ENCODE measurements at regions not wholly inside any gene's neighbourhood (a gene's known extent, or its start where the extent isn't known, plus 50 kb on each side); places are given as distances from the start of the nearest gene placed in this dataset.

GRCh38 chr16:79543219-79543618 is 57.3 kb downstream of the MAF start:
- no peak overlapping the region for H3K4me3 ChIP-seq (ENCODE audit: low read length)
- DNase-seq (ENCODE audit: low read depth): no peak
- TF ChIP-seq CTCF (conservative IDR thresholded peaks at IDR 0.05; ENCODE audit: low read depth, low read length): no peak

GRCh38 chr16:79542237-79542774 is 58.2 kb downstream of the MAF start:
- no peak for TF ChIP-seq CTCF (conservative IDR thresholded peaks at IDR 0.05; ENCODE audit: low read depth, low read length)
- no peak for DNase-seq (ENCODE audit: low read depth)
- no peak overlapping the region for H3K4me3 ChIP-seq (ENCODE audit: low read length)

- DNase-seq (ENCODE audit: low read depth): no peak
- no peak for TF ChIP-seq CTCF (conservative IDR thresholded peaks at IDR 0.05; ENCODE audit: low read depth, low read length)
- H3K4me3 ChIP-seq (ENCODE audit: low read length): no peak overlapping the region
Observed at GRCh38 chr16:79540825-79541595, 59.5 kb downstream of the MAF start.

GRCh38 chr16:79537584-79537983 is 63.0 kb downstream of the MAF start:
- no peak for DNase-seq (ENCODE audit: low read depth)
- TF ChIP-seq CTCF (conservative IDR thresholded peaks at IDR 0.05; ENCODE audit: low read depth, low read length): no peak
- no peak overlapping the region for H3K4me3 ChIP-seq (ENCODE audit: low read length)

GRCh38 chr16:79536958-79537357 is 63.6 kb downstream of the MAF start:
- DNase-seq (ENCODE audit: low read depth): no peak
- no peak for TF ChIP-seq CTCF (conservative IDR thresholded peaks at IDR 0.05; ENCODE audit: low read depth, low read length)
- H3K4me3 ChIP-seq (ENCODE audit: low read length): no peak overlapping the region

- no peak overlapping the region for H3K4me3 ChIP-seq (ENCODE audit: low read length)
- TF ChIP-seq CTCF (conservative IDR thresholded peaks at IDR 0.05; ENCODE audit: low read depth, low read length): no peak
- DNase-seq (ENCODE audit: low read depth): no peak
Observed at GRCh38 chr16:79535130-79535529, 65.4 kb downstream of the MAF start.

- no peak overlapping the region for H3K4me3 ChIP-seq (ENCODE audit: low read length)
- TF ChIP-seq CTCF (conservative IDR thresholded peaks at IDR 0.05; ENCODE audit: low read depth, low read length): no peak
- DNase-seq (ENCODE audit: low read depth): no peak
Observed at GRCh38 chr16:79534143-79534542, 66.4 kb downstream of the MAF start.

All from retinal pigment epithelial cell (primary cell).